DOHH2 (cell line): ENCODE measurements at regions not wholly inside any gene's neighbourhood (a gene's known extent, or its start where the extent isn't known, plus 50 kb on each side); places are given as distances from the start of the nearest gene placed in this dataset.

Source experiments
- EZH2phosphoT487 ChIP-seq: fragments of 200-600 bp; sonication (generic); IDR thresholded peaks from 2 replicates; pipeline ENCODE4 v1.6.1; 2017; ENCODE audit warnings: borderline replicate concordance, mild to moderate bottlenecking, antibody characterized with exemption, low read length, moderate library complexity, mixed read lengths
- TF ChIP-seq, protein P1 (sequence below): fragments of 200-600 bp; sonication (generic); IDR thresholded peaks from one replicate; pipeline ENCODE4 v1.5.1; 2014; ENCODE audit warnings: antibody characterized with exemption, mild to moderate bottlenecking, low read depth, low read length; ENCODE audit not compliant: poor library complexity, severe bottlenecking

- TF ChIP-seq EZH2phosphoT487, result no peak
- TF ChIP-seq, protein P1, sequence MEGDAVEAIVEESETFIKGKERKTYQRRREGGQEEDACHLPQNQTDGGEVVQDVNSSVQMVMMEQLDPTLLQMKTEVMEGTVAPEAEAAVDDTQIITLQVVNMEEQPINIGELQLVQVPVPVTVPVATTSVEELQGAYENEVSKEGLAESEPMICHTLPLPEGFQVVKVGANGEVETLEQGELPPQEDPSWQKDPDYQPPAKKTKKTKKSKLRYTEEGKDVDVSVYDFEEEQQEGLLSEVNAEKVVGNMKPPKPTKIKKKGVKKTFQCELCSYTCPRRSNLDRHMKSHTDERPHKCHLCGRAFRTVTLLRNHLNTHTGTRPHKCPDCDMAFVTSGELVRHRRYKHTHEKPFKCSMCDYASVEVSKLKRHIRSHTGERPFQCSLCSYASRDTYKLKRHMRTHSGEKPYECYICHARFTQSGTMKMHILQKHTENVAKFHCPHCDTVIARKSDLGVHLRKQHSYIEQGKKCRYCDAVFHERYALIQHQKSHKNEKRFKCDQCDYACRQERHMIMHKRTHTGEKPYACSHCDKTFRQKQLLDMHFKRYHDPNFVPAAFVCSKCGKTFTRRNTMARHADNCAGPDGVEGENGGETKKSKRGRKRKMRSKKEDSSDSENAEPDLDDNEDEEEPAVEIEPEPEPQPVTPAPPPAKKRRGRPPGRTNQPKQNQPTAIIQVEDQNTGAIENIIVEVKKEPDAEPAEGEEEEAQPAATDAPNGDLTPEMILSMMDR, result no peak
Measured at GRCh38 chr15:62906627-62907026, 135.9 kb upstream of the TPM1 start.
